Heart left ventricle (tissue), 13 donors: ENCODE measurements at regions not wholly inside any gene's neighbourhood (a gene's known extent, or its start where the extent isn't known, plus 50 kb on each side); places are given as distances from the start of the nearest gene placed in this dataset.

Experiments
- CTCF ChIP-seq, 12 donors: fragments of 200-600 bp; sonication (generic) in 4 of 12; IDR thresholded peaks; one replicate each; pipeline versions ENCODE4 v1.5.0 to v1.8.0; 2018 to 2022; ENCODE audit warnings: antibody characterized with exemption in 12 of 12, mild to moderate bottlenecking in 5 of 12
- POLR2A ChIP-seq, 2 donors: fragments of 450-650 bp; IDR thresholded peaks; one replicate each; pipeline ENCODE4 v1.6.1; 2017; ENCODE audit warnings: antibody characterized with exemption in 2 of 2, mild to moderate bottlenecking in 2 of 2, moderate library complexity in 2 of 2
- donor health status: ischemic (EF 13 %, LVEDD 7.1; RV severe dilation, severe dysfunction).
- donor health status: DM: no; HTN: yes; CAD: no.
- donor health status: DM: no; HTN: no; CAD: no.
- donor health status: ischemic (EF 25% LVEDD 6.9; RV normal size, moderate dysfunction).
- donor health status: ischemic (EF 25% LVEDD 5.7; RV mildly dilated, moderate dysfunction).
- donor health status: ischemic (EF 35%, LVEDD 5.7; RV mildly dilated, moderate dysfunction).
- donor health status: nonischemic (EF 11% LVEDD 7.7; RV severe dilation, severe dysfunction).
- donor health status: DM: yes; HTN: yes; CAD: no.
- donor health status: PGD.
- donor health status: ischemic (EF 29% LVEDD 5.4; RV normal size, mild dysfunction).
- donor health status: nonischemic (EF 23%, LVEDD 6.1; RV moderate dilation, normal function).

GRCh38 chr4:111652236-111652635, 493.0 kb upstream of the FAM241A start:
- TF ChIP-seq POLR2A (IDR thresholded peaks at IDR 0.05), result no peak
- no peak for TF ChIP-seq CTCF (IDR thresholded peaks at IDR 0.05)
